GM19035 (cell line): ENCODE measurements at regions not wholly inside any gene's neighbourhood (a gene's known extent, or its start where the extent isn't known, plus 50 kb on each side); places are given as distances from the start of the nearest gene placed in this dataset.

Experiments
- ATAC-seq: cut with Tn5 transposase; IDR thresholded peaks from one replicate; pipeline ENCODE4 v1.9.1; 2021; ENCODE audit not compliant: unreplicated experiment

GRCh38 chr5:175288048-175288621, 155.8 kb downstream of the DRD1 start:
- no peak for ATAC-seq

GRCh38 chr5:175286981-175287380, 157.0 kb downstream of the DRD1 start:
- no peak for ATAC-seq

- ATAC-seq: no peak
Observed at GRCh38 chr5:175285261-175285660, 158.7 kb downstream of the DRD1 start.

GRCh38 chr5:175284806-175285205, 159.2 kb downstream of the DRD1 start:
- no peak for ATAC-seq

- ATAC-seq: no peak
Observed at GRCh38 chr5:175282611-175283225, 161.3 kb downstream of the DRD1 start.

GRCh38 chr5:175281714-175282113, 162.3 kb downstream of the DRD1 start:
- ATAC-seq: no peak

GRCh38 chr5:175281257-175281656, 162.7 kb downstream of the DRD1 start:
- no peak for ATAC-seq

- ATAC-seq: no peak
Observed at GRCh38 chr5:175279506-175279905, 164.5 kb downstream of the DRD1 start.

GRCh38 chr5:175275748-175276147, 168.2 kb downstream of the DRD1 start:
- ATAC-seq: no peak

- no peak for ATAC-seq
Observed at GRCh38 chr5:175275097-175275496, 168.9 kb downstream of the DRD1 start.

GRCh38 chr5:175274171-175274570, 169.8 kb downstream of the DRD1 start:
- no peak for ATAC-seq

- ATAC-seq: no peak
Observed at GRCh38 chr5:175264406-175264805, 179.6 kb downstream of the DRD1 start.

GRCh38 chr5:175263776-175264175, 180.2 kb downstream of the DRD1 start:
- no peak for ATAC-seq

GRCh38 chr5:175261526-175261925, 182.5 kb downstream of the DRD1 start:
- ATAC-seq: no peak

GRCh38 chr5:175261037-175261436, 182.9 kb downstream of the DRD1 start:
- ATAC-seq: no peak

GRCh38 chr5:175257847-175258194, 186.2 kb downstream of the DRD1 start:
- ATAC-seq: no peak

GRCh38 chr5:175257128-175257846, 186.7 kb downstream of the DRD1 start:
- ATAC-seq: no peak

- no peak for ATAC-seq
Observed at GRCh38 chr5:175254155-175254554, 189.8 kb downstream of the DRD1 start.

- ATAC-seq: no peak
Observed at GRCh38 chr5:175253597-175253996, 190.4 kb downstream of the DRD1 start.

- ATAC-seq: no peak
Observed at GRCh38 chr5:175252234-175252805, 191.7 kb downstream of the DRD1 start.

GRCh38 chr5:175250426-175250825, 193.6 kb downstream of the DRD1 start:
- ATAC-seq: no peak

GRCh38 chr5:175248416-175248905, 195.5 kb downstream of the DRD1 start:
- no peak for ATAC-seq
